Right ventricle myocardium superior (tissue), 1 donor: ENCODE measurements at regions not wholly inside any gene's neighbourhood (a gene's known extent, or its start where the extent isn't known, plus 50 kb on each side); places are given as distances from the start of the nearest gene placed in this dataset.

Source experiments
- ATAC-seq: fragments of 200-7000 bp; cut with Tn5 transposase; one replicate; pipeline ENCODE4 v1.9.1; 2020; ENCODE audit warnings: mild to moderate bottlenecking; ENCODE audit not compliant: poor library complexity
- DNase-seq: peaks from one replicate; pipeline ENCODE4 v3.0.0-alpha.2; 2020
- intact Hi-C: fragments of 100-400 bp; cut with DNase I; formaldehyde crosslinking; loops from one replicate; pipeline ENCODE4 v1.11.2; 2022
- donor health status: DM: no; HTN: yes; CAD: no; lungs with severe emphysema.

DNA sequence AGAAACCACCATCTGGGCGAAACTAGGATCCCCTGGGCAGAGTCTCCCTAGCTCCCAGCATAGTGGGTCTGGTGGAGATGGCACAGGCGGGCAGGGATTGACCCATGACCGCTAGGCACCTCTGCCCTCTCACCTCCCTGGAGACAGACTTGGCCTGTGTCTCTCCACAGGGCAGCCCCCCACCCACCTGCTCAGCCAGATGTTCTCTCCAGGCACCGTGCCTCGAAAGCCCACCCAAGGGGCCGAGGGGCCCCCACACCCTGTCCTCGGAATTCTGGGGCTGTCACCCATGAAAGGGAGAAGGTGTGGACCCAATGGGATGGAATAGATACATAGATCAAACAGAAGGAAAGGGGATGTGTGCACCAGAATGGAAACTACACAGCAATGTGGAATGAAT is 229.1 kb upstream of the RTL1 start:
- intact Hi-C loops = no loop called here
- ATAC-seq (no peak), DNase-seq (no peak)

GRCh38 chr14:101133068-101133467 is 229.5 kb upstream of the RTL1 start:
- ATAC-seq (no peak), DNase-seq (no peak)
- intact Hi-C loops = no loop called here

- DNase-seq (no peak), ATAC-seq (no peak)
- intact Hi-C loops = no loop called here
Measured at GRCh38 chr14:101134161-101134631, 230.7 kb upstream of the RTL1 start.

GRCh38 chr14:101134851-101135433 is 231.4 kb upstream of the RTL1 start:
- intact Hi-C loops = no loop called here

DNA sequence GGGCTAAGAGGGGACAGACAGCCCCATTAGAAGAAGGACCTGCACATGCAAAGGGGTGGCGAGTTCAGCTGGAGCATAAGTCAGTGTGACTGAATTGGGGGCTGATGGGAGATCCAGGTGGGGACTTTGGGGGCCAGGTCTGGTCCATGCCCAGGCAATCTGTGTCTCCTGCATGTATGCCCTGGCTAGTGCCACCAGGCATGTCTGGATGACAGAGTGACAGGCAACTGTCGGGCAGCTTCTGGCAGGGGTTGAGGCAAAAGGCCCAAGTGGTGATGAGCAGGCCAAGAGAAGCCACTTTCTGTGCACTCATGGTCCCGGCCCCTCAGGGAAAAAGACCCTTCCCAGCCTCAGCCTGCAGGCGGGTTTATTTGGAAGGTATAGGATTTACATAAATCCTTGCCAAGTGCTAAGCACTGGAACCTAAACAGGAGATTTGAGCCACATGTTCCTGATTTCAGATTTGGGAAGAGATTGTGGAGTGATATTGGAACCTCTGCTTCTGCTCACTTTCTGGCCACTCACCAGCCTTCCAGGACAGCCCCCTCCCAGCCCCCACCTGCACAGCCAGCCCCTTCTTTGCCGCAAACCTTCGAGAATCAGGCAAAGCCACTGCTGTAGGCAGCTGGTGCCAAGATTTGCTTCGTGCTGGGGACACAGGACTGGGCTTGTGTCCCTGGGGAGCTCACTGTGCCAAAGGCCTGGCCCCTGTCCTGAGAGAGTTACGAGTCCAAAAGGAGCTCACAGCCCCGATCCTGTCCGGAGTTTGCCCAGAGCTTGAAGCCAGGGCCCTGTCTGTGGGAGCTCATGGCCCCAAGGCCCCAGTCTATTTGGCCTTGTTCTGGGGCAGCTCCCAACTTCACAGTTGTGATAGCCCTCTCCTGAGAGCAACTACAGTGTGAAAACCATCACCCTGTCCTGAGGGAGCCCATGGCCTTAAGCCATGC is 232.5 kb upstream of the RTL1 start:
- intact Hi-C loops = no loop called here
- ATAC-seq = no peak
- no peak for DNase-seq

More at GRCh38 chr14:101134851-101135433, 231.4 kb upstream of the RTL1 start:
- DNase-seq (no peak), ATAC-seq (no peak)

DNA sequence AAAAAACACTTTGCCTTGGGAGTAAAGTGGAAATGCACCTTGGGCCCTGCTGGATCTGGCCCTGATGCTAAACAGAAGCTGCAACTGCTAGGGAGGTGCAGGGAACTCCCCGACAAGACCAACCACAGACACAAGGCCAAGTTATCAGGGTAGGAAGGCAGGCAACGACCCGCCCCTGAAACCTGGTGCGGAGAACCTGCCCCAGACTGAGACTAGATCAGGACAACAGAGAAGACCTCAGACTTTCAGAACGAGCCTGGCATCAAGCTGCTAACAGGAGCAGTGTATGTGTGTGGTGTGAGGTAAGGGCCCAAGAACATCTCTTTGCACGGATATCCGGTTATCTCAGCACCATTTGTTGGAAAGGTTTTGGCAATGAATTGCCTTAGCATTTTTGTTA is 233.7 kb upstream of the RTL1 start:
- intact Hi-C loops = no loop called here
- no peak for ATAC-seq
- DNase-seq = no peak

- ATAC-seq = no peak
Measured at GRCh38 chr14:101147848-101148247, 244.3 kb upstream of the RTL1 start.

GRCh38 chr14:101150039-101150610 is 246.6 kb upstream of the RTL1 start:
- ATAC-seq (no peak), DNase-seq (no peak)
- intact Hi-C loops = no loop called here

More at GRCh38 chr14:101147848-101148247, 244.3 kb upstream of the RTL1 start:
- intact Hi-C loops = no loop called here
- DNase-seq = no peak

- DNase-seq (no peak), ATAC-seq (no peak)
- intact Hi-C loops = no loop called here
Measured at GRCh38 chr14:101151226-101151926, 247.9 kb upstream of the RTL1 start.

- no peak for DNase-seq
- intact Hi-C loops = no loop called here
- no peak for ATAC-seq
Measured at GRCh38 chr14:101151927-101152305, 248.4 kb upstream of the RTL1 start.

DNA sequence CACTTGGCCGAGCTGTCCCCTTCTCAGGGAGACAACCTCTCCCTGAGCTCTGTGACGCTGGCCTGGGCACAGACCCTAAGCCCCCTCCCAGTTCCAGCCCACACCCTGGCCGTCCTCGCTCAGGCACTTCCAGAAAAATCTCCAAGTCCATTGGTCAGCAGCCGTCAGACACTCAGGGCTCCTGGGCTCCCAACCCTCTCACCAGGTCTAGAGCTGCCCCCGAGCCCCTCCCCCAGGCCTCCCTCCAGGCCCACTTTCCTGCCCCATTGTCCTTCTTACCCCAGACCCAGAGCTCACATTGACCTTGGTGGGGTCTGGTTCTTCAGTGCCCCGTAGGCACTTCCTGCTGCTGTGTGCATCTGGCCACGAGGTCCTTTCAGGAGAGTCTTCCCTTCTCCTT is 249.3 kb upstream of the RTL1 start:
- ATAC-seq (no peak), DNase-seq (no peak)
- intact Hi-C loops = no loop called here

DNA sequence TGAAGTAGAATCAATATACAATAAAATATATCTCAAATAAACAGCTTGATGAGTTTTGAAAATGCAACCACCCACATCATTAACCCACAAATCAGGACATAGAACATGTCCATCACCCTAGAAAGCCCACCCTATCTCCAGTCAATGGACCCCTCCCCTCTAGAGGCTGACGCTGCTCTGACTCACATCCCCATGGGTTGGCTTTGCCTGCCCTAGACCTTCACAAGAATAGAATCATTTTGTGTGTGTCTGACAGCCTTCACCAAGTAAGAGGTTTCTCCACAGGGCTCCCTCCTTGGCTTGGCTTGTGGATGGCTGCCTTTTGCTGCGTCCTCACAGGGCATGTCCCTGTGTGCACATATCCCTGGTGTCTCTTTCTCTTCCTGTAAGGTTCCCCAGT is 250.2 kb upstream of the RTL1 start:
- DNase-seq (no peak), ATAC-seq (no peak)
- intact Hi-C loops = no loop called here

GRCh38 chr14:101155575-101155974 is 252.1 kb upstream of the RTL1 start:
- ATAC-seq (no peak), DNase-seq (no peak)
- intact Hi-C loops = no loop called here

- DNase-seq (no peak), ATAC-seq (no peak)
- intact Hi-C loops = no loop called here
Measured at GRCh38 chr14:101167428-101167827, 263.9 kb upstream of the RTL1 start.

DNA sequence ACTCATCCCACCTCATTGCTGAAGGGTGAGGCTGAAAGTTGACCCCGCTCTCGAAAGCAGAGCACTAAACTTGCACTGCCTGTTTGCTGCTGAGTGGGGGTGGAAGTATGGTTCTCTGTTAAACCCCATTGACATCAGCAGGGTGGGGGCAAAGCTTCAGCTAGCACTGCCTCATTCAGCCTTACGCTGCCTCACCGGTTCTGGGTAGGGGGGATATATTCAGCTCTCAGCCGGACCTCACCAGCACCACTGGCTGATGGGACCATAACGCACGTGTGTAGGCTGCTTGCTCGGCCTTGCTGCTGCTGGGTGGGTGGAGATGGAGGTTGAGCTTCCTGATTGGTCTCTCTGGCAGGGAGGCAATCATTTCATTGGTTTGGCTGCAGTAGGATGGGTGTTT is 265.7 kb upstream of the RTL1 start:
- no peak for DNase-seq
- intact Hi-C loops = no loop called here
- ATAC-seq = no peak

GRCh38 chr14:101171650-101172049 is 268.1 kb upstream of the RTL1 start:
- DNase-seq = no peak
- intact Hi-C loops = no loop called here
- no peak for ATAC-seq

GRCh38 chr14:101173698-101174521 is 270.4 kb upstream of the RTL1 start:
- ATAC-seq = no peak
- no peak for DNase-seq
- intact Hi-C loops = no loop called here

DNA sequence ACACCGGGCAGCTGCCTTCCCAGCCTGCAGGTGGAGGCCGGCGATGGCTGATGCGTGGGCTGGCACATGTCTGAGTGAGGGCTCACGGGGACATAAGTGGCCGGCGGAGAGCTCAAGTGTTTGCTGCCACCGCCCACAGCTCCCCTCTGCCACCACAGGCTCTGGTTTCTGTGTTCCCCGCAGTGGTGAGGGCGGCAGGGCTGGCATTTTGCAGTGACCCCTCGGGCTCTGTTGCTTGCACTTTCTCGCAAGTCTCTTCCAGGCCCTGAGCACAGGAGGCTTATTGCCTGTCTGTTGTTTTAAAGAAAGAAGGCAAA is 271.0 kb upstream of the RTL1 start:
- intact Hi-C loops = no loop called here
- DNase-seq (no peak), ATAC-seq (no peak)
